Hypothalamus (tissue), 51 donors: ENCODE measurements at regions not wholly inside any gene's neighbourhood (a gene's known extent, or its start where the extent isn't known, plus 50 kb on each side); places are given as distances from the start of the nearest gene placed in this dataset.
"Not testable (repeated sequence)": the region's sequence is repeated elsewhere in the genome, so short reads cannot be mapped to it uniquely, and the experiment has no call there.

Experiments
- DNase-seq, 51 donors: peaks; one replicate each; lab custom pipeline; 2025; lab: John Stamatoyannopoulos, UW

DNA sequence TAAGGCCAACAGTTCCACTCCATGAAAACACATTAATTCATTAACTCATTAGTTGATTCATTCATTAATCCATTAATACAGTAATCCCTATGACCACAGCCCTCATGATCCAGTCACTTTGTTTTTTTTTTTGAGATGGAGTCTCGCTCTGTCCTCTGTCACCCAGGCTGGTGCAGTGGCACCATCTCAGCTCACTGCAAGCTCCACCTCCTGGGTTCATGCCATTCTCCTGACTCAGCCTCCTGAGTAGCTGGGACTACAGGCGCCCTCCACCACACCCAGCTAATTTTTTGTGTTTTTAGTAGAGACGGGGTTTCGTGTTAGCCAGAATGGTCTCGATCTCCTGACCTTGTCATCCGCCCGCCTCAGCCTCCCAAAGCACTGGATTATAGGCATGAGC, 1473.4 kb upstream of the SEL1L start:
- DNase-seq: not testable (repeated sequence)

DNA sequence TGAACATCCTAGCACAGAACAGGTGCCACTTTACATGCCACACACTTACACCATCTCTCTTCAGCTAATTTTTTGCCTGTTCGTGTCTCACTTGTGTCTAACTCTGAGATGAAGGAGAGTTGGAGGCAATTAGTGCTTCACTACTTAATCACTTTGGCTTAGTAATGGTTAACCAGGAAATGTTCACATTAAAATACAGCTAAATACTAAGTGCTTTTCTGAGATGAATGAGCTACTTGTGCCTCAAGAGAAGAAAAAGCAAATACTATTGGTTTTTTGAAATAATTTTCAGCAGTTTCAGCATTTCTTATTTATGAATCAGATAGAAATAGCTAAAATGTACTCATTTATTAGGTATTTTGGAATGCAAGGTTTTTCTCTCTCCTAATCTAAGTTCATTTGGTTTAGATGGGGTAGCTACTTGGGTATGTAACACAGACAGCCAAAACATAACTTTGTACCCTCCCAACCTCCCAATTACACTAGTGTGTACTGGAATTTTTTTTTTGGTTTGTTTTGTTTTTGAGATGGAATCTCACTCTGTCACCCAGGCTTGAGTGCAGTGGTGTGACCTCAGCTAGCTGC, 1474.1 kb upstream of the SEL1L start:
- no peak for DNase-seq

DNA sequence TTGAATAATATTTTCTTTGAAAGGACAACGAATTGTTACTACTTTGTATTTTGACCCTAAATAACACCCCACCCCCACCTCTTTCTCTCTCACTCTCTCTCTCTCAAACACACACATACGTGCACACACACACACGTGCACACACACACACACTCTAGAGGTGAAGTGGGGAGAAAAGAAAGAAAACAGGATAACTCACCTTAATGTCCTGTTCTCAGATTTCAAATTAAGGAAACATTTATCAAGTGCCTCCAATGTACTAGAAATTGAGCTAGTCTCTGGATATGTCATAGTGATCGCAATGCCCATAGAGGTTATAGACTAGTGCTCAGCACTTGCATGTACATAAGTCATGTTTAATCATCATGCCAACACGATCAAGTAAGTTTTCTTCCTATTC, 1483.6 kb upstream of the SEL1L start:
- no peak for DNase-seq

DNA sequence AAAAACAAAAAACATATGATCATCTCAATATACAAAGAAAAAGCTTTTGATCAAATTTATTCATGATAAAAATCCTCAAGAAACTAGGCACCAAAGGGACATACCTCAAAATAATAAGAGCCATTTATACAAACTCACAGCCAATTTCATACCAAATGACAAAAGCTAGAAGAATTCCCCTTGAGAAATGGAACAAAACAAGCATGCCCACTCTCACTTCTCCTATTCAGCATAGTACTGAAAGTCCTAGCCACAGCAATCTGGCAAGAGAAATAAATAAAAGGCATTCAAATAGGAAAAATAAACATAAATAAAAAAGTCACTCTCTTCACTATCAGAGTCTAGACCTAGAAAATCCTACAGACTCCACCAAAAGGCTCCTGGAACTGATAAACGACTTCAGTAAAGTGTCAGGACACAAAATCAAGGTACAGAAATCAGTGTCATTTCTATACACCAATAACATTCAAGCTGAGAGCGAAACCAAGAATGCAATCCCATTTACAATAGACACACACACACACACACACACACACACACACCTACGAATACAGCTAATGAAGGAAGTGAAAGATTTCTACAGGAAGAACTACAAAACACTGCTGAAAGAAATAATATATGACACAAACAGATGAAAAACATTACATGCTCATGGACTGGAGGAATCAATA, 1486.2 kb upstream of the SEL1L start:
- DNase-seq: no peak

DNA sequence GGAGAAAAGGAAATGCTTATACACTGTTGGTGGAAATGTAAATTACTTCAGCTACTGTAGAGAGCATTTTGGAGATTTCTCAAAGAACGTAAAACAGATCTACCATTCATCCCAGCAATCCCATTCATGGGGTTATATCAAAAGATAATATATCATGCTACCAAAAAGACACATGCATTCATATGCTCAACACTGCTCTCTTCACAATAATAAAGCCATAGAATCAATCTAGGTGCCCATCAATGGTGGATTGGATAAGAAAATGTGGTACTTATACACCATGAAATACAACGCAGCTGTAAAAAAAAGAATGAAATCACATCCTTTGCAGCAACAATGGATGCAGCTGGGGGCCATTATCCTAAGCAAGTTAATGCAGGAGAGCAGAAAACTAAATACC, 1487.7 kb upstream of the SEL1L start:
- no peak for DNase-seq

GRCh38 chr14:83023369-83023768, 1489.7 kb upstream of the SEL1L start:
- DNase-seq: no peak

DNA sequence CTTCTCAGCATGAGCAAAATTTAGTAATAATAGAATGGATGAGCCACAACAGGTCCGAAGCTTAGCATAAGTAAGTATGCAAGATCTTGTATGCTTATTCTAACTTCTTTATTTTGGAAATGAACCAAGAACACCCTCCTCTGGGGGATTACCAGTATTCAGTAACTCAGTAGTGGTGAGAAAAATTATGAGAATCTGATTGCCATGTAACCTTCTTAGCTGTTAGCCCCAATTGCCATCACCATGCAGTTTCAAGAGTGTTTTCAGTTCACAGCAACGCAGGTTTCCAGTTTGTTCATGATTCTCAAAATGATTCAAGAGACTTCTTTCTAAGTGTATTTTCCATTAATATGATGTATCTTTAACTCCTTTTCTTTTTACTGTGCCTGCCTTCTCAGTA, 1507.6 kb upstream of the SEL1L start:
- DNase-seq: no peak

DNA sequence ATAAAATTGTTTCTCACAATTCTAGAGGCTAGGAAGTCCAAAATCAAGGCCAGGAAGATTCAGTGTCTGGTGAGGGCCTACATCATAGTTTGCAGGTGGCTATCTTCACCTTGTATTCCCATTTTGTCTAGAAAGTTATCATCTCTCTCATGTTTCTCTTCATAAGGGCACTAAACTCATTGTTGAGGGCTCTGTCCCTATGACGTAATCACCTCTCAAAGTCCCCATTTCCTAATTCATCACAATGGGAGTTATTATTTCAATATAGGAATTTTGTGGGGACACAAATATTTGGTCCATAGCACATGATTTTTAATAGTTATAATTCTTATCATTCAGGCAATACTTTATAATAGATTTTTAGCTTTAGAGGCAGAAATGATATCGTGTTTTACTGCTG, 1509.2 kb upstream of the SEL1L start:
- no peak for DNase-seq

DNA sequence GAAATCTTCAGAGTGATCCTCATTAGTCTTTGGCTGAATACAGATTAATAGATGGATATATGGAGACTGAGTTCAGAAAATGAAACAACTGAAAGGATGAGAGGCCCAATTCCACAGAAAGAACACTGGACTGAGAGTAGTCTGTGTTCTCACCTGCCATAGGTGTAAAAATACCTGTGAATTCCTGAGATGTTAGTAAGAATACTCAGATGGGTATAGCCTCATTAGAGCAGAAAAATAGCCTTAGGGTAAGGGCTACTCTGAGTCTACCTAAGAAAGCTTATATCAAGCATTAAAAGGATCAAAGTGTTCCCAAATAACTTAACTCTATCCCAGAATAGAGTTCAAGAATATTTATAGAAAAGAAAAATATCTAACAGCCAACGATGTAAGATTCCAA, 1510.3 kb upstream of the SEL1L start:
- no peak for DNase-seq

DNA sequence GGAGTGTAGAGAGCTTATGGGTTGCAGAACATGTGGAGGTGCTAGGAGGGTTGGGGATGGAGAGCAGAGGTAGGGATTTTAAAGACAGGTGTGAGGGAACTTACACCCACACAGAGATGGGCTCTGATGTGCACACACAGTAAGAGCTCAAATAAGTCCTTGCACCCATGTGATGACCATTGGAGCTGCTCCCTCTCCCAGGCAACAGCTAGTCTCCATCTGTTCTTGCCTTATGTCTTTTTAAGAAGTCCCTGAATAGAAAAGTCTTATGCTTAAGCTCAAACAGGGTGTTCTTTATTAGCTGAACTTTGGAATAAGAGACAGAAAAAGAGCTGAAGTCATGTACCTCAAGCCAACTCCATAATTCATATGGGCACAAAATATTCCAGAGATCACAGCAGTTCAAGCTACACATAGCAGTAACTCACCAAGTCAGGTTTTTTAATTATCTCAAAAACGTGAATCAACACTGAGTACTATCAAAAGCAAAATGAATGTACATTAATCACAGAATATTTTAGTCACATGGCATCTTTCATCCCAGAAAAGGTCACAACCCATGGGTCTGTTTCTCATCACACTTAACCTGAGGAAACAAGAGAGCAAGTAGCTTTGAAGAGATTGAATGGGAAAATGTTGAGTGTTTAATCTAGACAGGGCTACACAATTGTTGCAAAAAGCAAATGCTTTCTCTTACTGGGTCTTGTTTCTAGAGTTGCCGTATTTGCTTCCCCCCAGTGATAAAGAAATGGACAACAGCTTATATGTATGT, 1513.6 kb upstream of the SEL1L start:
- DNase-seq: no peak

GRCh38 chr14:83053022-83053710, 1519.5 kb upstream of the SEL1L start:
- DNase-seq: no peak

GRCh38 chr14:83058068-83058467, 1524.4 kb upstream of the SEL1L start:
- DNase-seq: no peak

DNA sequence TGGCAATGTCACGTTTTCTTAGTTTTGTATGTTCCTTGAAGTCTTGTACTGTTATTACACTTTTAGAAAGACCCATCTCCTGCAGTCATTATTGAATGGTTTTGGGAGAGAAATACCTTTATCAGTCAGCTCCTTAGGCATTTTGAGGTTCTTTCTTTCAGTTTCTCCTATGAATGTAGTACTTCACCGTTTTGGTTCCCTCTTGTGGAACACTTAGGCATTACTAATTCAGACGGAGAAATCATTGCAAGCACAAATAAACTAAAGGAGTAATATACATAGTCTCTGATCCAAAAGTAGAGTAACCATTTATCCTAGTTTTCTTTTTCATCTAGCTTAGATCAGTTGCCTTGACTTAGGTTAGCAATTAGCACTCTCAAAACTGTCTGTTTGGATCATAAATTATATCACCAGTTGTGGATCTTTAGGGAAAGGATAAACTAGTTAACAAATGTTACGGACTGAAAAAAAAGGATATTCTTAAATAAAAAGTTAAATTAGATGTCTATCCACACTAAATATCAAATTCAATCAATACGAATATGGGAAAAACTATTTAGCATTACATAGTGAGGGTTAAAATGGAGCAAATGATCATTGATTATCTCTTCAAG, 1538.3 kb upstream of the SEL1L start:
- DNase-seq: no peak

DNA sequence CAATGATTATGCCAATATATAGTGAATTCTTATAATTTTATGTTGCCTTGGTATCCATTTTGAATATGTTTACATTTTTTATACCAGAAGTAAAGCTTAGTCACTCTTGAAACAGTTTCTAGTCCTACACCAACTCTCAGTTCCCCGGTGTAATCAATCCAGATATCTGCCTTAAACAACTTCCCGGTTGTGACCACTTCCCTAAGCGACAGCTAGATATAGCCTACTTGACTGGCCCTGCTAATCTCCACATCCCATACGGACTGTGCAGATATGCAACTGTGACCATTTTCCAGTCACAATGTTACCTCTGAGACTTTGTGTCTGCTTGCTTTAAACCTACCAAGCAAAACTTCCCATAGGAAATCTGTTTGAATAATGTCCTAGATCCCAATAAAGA, 1551.5 kb upstream of the SEL1L start:
- DNase-seq: no peak

DNA sequence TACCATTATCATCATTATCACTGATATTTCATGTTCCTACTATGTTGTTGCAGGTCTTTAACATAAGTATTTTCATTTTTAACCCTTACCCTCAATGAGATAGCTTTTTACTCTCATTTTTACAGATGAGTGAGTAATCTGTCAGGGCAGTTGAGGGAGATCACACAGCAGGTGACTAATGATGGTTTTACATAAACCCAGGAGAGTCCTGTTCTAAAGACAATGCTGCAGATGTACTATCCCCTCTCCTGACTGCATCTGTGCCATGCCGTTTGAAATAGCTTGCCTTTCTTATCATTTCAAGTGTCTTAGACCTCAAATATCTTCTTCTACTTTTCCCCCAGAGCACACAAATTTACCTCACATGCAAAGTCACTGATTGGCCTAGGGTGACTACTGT, 1552.1 kb upstream of the SEL1L start:
- DNase-seq: no peak

DNA sequence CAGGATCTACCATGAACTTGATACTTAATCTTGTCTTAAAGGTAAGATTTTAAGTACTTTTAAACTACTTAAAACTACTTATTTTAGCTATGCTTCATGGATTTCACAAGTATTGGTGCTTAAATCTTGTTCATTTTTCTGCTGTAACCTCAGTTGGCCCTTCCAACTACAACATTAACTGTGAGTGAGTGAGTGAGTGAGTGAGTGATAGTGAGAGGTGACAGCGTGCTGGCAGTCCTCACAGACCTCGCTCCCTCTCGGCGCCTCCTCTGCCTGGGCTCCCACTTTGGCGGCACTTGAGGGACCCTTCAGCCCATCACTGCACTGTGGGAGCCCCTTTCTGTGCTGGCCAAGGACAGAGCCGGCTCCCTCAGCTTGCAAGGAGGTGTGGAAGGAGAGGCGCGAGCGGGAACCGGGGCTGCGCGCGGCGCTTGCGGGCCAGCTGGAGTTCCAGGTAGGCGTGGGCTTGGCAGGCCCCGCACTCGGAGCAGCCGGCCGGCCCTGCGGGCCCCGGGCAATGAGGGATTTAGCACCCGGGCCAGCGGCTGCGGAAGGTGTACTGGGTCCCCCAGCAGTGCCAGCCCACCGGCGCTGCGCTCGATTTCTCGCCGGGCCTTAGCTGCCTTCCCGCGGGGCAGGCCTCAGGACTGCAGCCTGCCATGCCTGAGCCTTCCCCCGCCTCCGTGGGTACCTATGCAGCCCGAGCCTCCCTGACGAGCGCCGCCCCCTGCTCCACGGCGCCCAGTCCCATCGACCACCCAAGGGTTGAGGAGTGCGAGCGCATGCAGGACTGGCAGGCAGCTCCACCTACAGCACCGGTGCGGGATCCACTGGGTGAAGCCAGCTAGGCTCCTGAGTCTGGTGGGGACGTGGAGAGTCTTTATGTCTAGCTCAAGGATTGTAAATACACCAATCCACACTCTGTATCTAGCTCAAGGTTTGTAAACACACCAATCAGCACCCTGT, 1558.6 kb upstream of the SEL1L start:
- not testable (repeated sequence) for DNase-seq

GRCh38 chr14:83096092-83096491, 1562.4 kb upstream of the SEL1L start:
- no peak for DNase-seq

DNA sequence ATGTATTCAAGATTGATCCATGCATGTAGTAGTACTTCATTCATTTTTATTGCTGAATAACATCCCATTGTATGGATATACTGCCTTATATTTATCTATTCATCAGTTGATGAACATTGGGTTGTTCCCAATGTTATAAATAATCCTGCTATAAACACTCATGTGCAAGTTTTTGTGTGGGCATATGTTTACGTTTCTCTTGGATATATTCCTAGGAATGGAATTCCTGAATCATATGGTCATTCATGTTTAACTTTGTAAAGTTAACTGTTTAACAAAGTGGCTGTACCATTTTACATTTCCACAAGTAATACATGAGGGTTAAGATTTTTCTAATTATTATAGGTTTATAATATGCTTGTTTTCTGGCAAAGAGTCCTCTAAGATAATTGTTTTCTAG, 1568.2 kb upstream of the SEL1L start:
- no peak for DNase-seq

- no peak for DNase-seq
Observed at GRCh38 chr14:83118029-83118428, 1584.4 kb upstream of the SEL1L start.

DNA sequence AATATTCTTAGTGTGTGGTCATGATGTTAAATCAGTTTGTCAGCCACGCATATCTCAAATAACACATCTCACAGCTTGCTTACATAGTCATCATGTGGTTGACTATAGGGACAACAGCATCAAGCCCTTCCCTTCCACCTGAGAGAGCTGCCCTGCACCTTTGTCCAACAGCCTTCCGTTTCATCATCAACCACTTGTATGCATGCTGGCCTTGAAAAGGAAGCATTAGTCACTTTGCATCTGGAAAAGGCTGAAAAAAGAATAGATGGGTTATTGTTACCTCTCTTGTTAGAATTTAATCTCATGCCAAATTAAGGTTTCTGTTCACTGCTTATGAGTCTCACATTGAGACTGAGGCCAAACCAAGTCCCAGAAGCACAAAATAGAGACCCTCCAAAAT, 1586.5 kb upstream of the SEL1L start:
- no peak for DNase-seq
